SHP77 (cell line): ENCODE measurements at regions not wholly inside any gene's neighbourhood (a gene's known extent, or its start where the extent isn't known, plus 50 kb on each side); places are given as distances from the start of the nearest gene placed in this dataset.
"Not testable (repeated sequence)": the region's sequence is repeated elsewhere in the genome, so short reads cannot be mapped to it uniquely, and the experiment has no call there.

Source experiments
- DNase-seq, 2 experiments: peaks; one replicate each; lab custom pipeline; 2025; lab: John Stamatoyannopoulos, UW

- no peak for DNase-seq
These were observed 111.5 kb downstream of the NPY start for GRCh38 chr7:24395512-24395911.

- DNase-seq: not testable (repeated sequence)
These were observed 112.4 kb downstream of the NPY start for GRCh38 chr7:24396387-24396786.

- peak; percentile 19 to 39 for DNase-seq
These were observed 117.9 kb downstream of the NPY start for GRCh38 chr7:24401628-24402593.

GRCh38 chr7:24402655-24403054, 118.7 kb downstream of the NPY start:
- DNase-seq: no peak

- DNase-seq: no peak
These were observed 119.6 kb downstream of the NPY start for GRCh38 chr7:24403557-24403956.

- no peak for DNase-seq
These were observed 120.3 kb downstream of the NPY start for GRCh38 chr7:24404315-24404714.

- no peak for DNase-seq
These were observed 121.0 kb downstream of the NPY start for GRCh38 chr7:24405002-24405401.

- DNase-seq: no peak
These were observed 122.2 kb downstream of the NPY start for GRCh38 chr7:24406053-24406788.

GRCh38 chr7:24406789-24407299, 122.9 kb downstream of the NPY start:
- no peak for DNase-seq

- DNase-seq: no peak
These were observed 124.0 kb downstream of the NPY start for GRCh38 chr7:24407965-24408364.

- no peak for DNase-seq
These were observed 124.9 kb downstream of the NPY start for GRCh38 chr7:24408798-24409430.

- DNase-seq: no peak
These were observed 125.5 kb downstream of the NPY start for GRCh38 chr7:24409431-24410024.

GRCh38 chr7:24411226-24411625, 127.2 kb downstream of the NPY start:
- no peak for DNase-seq

- DNase-seq: no peak
These were observed 133.6 kb downstream of the NPY start for GRCh38 chr7:24417526-24418120.

GRCh38 chr7:24419077-24419476, 135.1 kb downstream of the NPY start:
- DNase-seq: no peak

GRCh38 chr7:24419511-24419910, 135.5 kb downstream of the NPY start:
- no peak for DNase-seq

- no peak for DNase-seq
These were observed 138.5 kb downstream of the NPY start for GRCh38 chr7:24422441-24423010.

- no peak for DNase-seq
These were observed 141.7 kb downstream of the NPY start for GRCh38 chr7:24425664-24426063.

GRCh38 chr7:24427048-24427447, 143.1 kb downstream of the NPY start:
- DNase-seq: no peak

GRCh38 chr7:24428676-24429075, 144.6 kb upstream of the PALS2 start:
- no peak for DNase-seq

- no peak for DNase-seq
These were observed 140.6 kb upstream of the PALS2 start for GRCh38 chr7:24432677-24433076.
